ENCODE measurements at regions not wholly inside any gene's neighbourhood (a gene's known extent, or its start where the extent isn't known, plus 50 kb on each side); places are given as distances from the start of the nearest gene placed in this dataset.

GRCh38 chr22:46078241-46079092 is 71.9 kb upstream of the PPARA start:
- DNase-seq = no peak
- Histone ChIP-seq H3K4me3 (ENCODE audit: control insufficient read depth in 1 of 7, extremely low read depth in 1 of 7, insufficient read depth in 4 of 7, low read depth in 2 of 7, low read length in 6 of 7) (no peak overlapping the region), H3K4me1 (ENCODE audit: control extremely low read depth in 1 of 4, control insufficient read depth in 4 of 4, insufficient read depth in 4 of 4, low read length in 3 of 4) (peaks cover 0 to 26% (median 10%) of the 10 kb centered on the region in 4 experiments), H3K27me3 (replicated peaks in 2 of 5; ENCODE audit: control insufficient read depth in 4 of 5, insufficient read depth in 5 of 5, low read length in 4 of 5) (peaks cover 0 to 10% (median 0%) of the 10 kb centered on the region in 5 experiments), H3K27ac (ENCODE audit: insufficient read depth in 1 of 2, low read depth in 1 of 2, low read length in 2 of 2, poor library complexity in 1 of 2, severe bottlenecking in 2 of 2) (peak overlapping the region in 1 of 2 experiments; percentile 29), H3K9me3 (ENCODE audit: control extremely low read depth in 1 of 5, control insufficient read depth in 4 of 5, insufficient read depth in 2 of 5, low read depth in 1 of 5, low read length in 4 of 5) (no peaks in the 10 kb centered on the region), H3K36me3 (ENCODE audit: control insufficient read depth in 4 of 4, insufficient read depth in 4 of 4, low read length in 3 of 4) (peaks cover 0 to 31% (median 3%) of the 10 kb centered on the region in 4 experiments)
- POLR2A ChIA-PET = no interaction called here
- CTCF ChIA-PET = interaction anchor here (0.7 to 1.8 kb wide), 6 partner anchors 8 to 82 kb away, joined by 3 to 9 read pairs (median 4); no protein-coding TSS in a partner anchor
- 94% methylated on average over 36 of the region's 40 CpGs for WGBS (ENCODE audit: insufficient coverage)

GRCh38 chr22:46079093-46079860 is 71.0 kb upstream of the PPARA start:
- Histone ChIP-seq H3K27me3 (replicated peaks in 2 of 5; ENCODE audit: control insufficient read depth in 4 of 5, insufficient read depth in 5 of 5, low read length in 4 of 5) (peaks cover 0 to 3% (median 0%) of the 10 kb centered on the region in 5 experiments), H3K4me1 (ENCODE audit: control extremely low read depth in 1 of 4, control insufficient read depth in 4 of 4, insufficient read depth in 4 of 4, low read length in 3 of 4) (peaks cover 0 to 18% (median 6%) of the 10 kb centered on the region in 4 experiments), H3K27ac (ENCODE audit: insufficient read depth in 1 of 2, low read depth in 1 of 2, low read length in 2 of 2, poor library complexity in 1 of 2, severe bottlenecking in 2 of 2) (peak overlapping the region in 1 of 2 experiments; percentile 29), H3K36me3 (ENCODE audit: control insufficient read depth in 4 of 4, insufficient read depth in 4 of 4, low read length in 3 of 4) (peaks cover 0 to 38% (median 7%) of the 10 kb centered on the region in 4 experiments), H3K4me3 (ENCODE audit: control insufficient read depth in 1 of 7, extremely low read depth in 1 of 7, insufficient read depth in 4 of 7, low read depth in 2 of 7, low read length in 6 of 7) (no peak overlapping the region), H3K9me3 (ENCODE audit: control extremely low read depth in 1 of 5, control insufficient read depth in 4 of 5, insufficient read depth in 2 of 5, low read depth in 1 of 5, low read length in 4 of 5) (no peaks in the 10 kb centered on the region)
- ChIA-PET CTCF (interaction anchor here (0.7 to 1.8 kb wide), 5 partner anchors 9 to 83 kb away, joined by 3 to 9 read pairs (median 4); no protein-coding TSS in a partner anchor), POLR2A (no interaction called here)
- no peak for DNase-seq
- 95% methylated on average over 12 of the region's 21 CpGs for WGBS (ENCODE audit: insufficient coverage)

GRCh38 chr22:46079861-46080821 is 70.2 kb upstream of the PPARA start:
- Histone ChIP-seq H3K4me3 (ENCODE audit: control insufficient read depth in 1 of 7, extremely low read depth in 1 of 7, insufficient read depth in 4 of 7, low read depth in 2 of 7, low read length in 6 of 7) (no peak overlapping the region), H3K27me3 (replicated peaks in 2 of 5; ENCODE audit: control insufficient read depth in 4 of 5, insufficient read depth in 5 of 5, low read length in 4 of 5) (peaks cover 0 to 2% (median 0%) of the 10 kb centered on the region in 5 experiments), H3K9me3 (ENCODE audit: control extremely low read depth in 1 of 5, control insufficient read depth in 4 of 5, insufficient read depth in 2 of 5, low read depth in 1 of 5, low read length in 4 of 5) (no peaks in the 10 kb centered on the region), H3K27ac (ENCODE audit: insufficient read depth in 1 of 2, low read depth in 1 of 2, low read length in 2 of 2, poor library complexity in 1 of 2, severe bottlenecking in 2 of 2) (no peak overlapping the region), H3K4me1 (ENCODE audit: control extremely low read depth in 1 of 4, control insufficient read depth in 4 of 4, insufficient read depth in 4 of 4, low read length in 3 of 4) (peaks cover 0 to 9% (median 2%) of the 10 kb centered on the region in 4 experiments), H3K36me3 (ENCODE audit: control insufficient read depth in 4 of 4, insufficient read depth in 4 of 4, low read length in 3 of 4) (peaks cover 0 to 42% (median 11%) of the 10 kb centered on the region in 4 experiments)
- ChIA-PET CTCF (interaction anchor here (1.1 to 1.8 kb wide), 4 partner anchors 10 to 84 kb away, joined by 3 to 9 read pairs (median 4); no protein-coding TSS in a partner anchor), POLR2A (no interaction called here)
- WGBS (ENCODE audit: insufficient coverage) = 96% methylated on average over 45 of the region's 57 CpGs
- DNase-seq = no peak

GRCh38 chr22:46081036-46081830 is 69.1 kb upstream of the PPARA start:
- H3K4me3 ChIP-seq (ENCODE audit: control insufficient read depth in 1 of 7, extremely low read depth in 1 of 7, insufficient read depth in 4 of 7, low read depth in 2 of 7, low read length in 6 of 7) = no peak overlapping the region
- H3K27me3 ChIP-seq (replicated peaks in 2 of 5; ENCODE audit: control insufficient read depth in 4 of 5, insufficient read depth in 5 of 5, low read length in 4 of 5) = no peaks in the 10 kb centered on the region
- CTCF ChIA-PET = interaction anchor here (1.1 to 1.8 kb wide), 2 partner anchors 68 to 85 kb away, joined by 3 to 4 read pairs; no protein-coding TSS in a partner anchor
- peaks cover 0 to 35% (median 16%) of the 10 kb centered on the region in 4 experiments for H3K36me3 ChIP-seq (ENCODE audit: control insufficient read depth in 4 of 4, insufficient read depth in 4 of 4, low read length in 3 of 4)
- POLR2A ChIA-PET = no interaction called here
- no peak overlapping the region for H3K27ac ChIP-seq (ENCODE audit: insufficient read depth in 1 of 2, low read depth in 1 of 2, low read length in 2 of 2, poor library complexity in 1 of 2, severe bottlenecking in 2 of 2)
- no peaks in the 10 kb centered on the region for H3K9me3 ChIP-seq (ENCODE audit: control extremely low read depth in 1 of 5, control insufficient read depth in 4 of 5, insufficient read depth in 2 of 5, low read depth in 1 of 5, low read length in 4 of 5)
- 98% methylated on average over 20 of the region's 25 CpGs for WGBS (ENCODE audit: insufficient coverage)
- H3K4me1 ChIP-seq (ENCODE audit: control extremely low read depth in 1 of 4, control insufficient read depth in 4 of 4, insufficient read depth in 4 of 4, low read length in 3 of 4) = no peaks in the 10 kb centered on the region
- no peak for DNase-seq

GRCh38 chr22:46081831-46082210 is 68.5 kb upstream of the PPARA start:
- Histone ChIP-seq H3K4me1 (ENCODE audit: control extremely low read depth in 1 of 4, control insufficient read depth in 4 of 4, insufficient read depth in 4 of 4, low read length in 3 of 4) (no peaks in the 10 kb centered on the region), H3K4me3 (ENCODE audit: control insufficient read depth in 1 of 7, extremely low read depth in 1 of 7, insufficient read depth in 4 of 7, low read depth in 2 of 7, low read length in 6 of 7) (no peak overlapping the region), H3K27me3 (replicated peaks in 2 of 5; ENCODE audit: control insufficient read depth in 4 of 5, insufficient read depth in 5 of 5, low read length in 4 of 5) (no peaks in the 10 kb centered on the region), H3K36me3 (ENCODE audit: control insufficient read depth in 4 of 4, insufficient read depth in 4 of 4, low read length in 3 of 4) (peaks cover 0 to 38% (median 16%) of the 10 kb centered on the region in 4 experiments), H3K9me3 (ENCODE audit: control extremely low read depth in 1 of 5, control insufficient read depth in 4 of 5, insufficient read depth in 2 of 5, low read depth in 1 of 5, low read length in 4 of 5) (no peaks in the 10 kb centered on the region), H3K27ac (ENCODE audit: insufficient read depth in 1 of 2, low read depth in 1 of 2, low read length in 2 of 2, poor library complexity in 1 of 2, severe bottlenecking in 2 of 2) (no peak overlapping the region)
- POLR2A ChIA-PET = interaction anchor here (0.7 kb wide), 1 partner anchor 218 kb away, joined by 3 read pairs; no protein-coding TSS in a partner anchor
- WGBS (ENCODE audit: insufficient coverage) = 97% methylated on average over 18 of the region's 18 CpGs
- DNase-seq = no peak
- CTCF ChIA-PET = interaction anchor here (1.8 kb wide), 1 partner anchor 86 kb away, joined by 4 read pairs; no protein-coding TSS in a partner anchor

GRCh38 chr22:46082633-46083032 is 67.7 kb upstream of the PPARA start:
- DNase-seq = no peak
- ChIA-PET POLR2A (interaction anchor here (0.7 kb wide), 1 partner anchor 219 kb away, joined by 3 read pairs; no protein-coding TSS in a partner anchor), CTCF (no interaction called here)
- H3K9me3 ChIP-seq (ENCODE audit: control extremely low read depth in 1 of 5, control insufficient read depth in 4 of 5, insufficient read depth in 2 of 5, low read depth in 1 of 5, low read length in 4 of 5) = no peaks in the 10 kb centered on the region
- peaks cover 0 to 46% (median 20%) of the 10 kb centered on the region in 4 experiments for H3K36me3 ChIP-seq (ENCODE audit: control insufficient read depth in 4 of 4, insufficient read depth in 4 of 4, low read length in 3 of 4)
- H3K4me3 ChIP-seq (ENCODE audit: control insufficient read depth in 1 of 7, extremely low read depth in 1 of 7, insufficient read depth in 4 of 7, low read depth in 2 of 7, low read length in 6 of 7) = no peak overlapping the region
- H3K4me1 ChIP-seq (ENCODE audit: control extremely low read depth in 1 of 4, control insufficient read depth in 4 of 4, insufficient read depth in 4 of 4, low read length in 3 of 4) = no peaks in the 10 kb centered on the region
- H3K27ac ChIP-seq (ENCODE audit: insufficient read depth in 1 of 2, low read depth in 1 of 2, low read length in 2 of 2, poor library complexity in 1 of 2, severe bottlenecking in 2 of 2) = no peak overlapping the region
- 90% methylated on average over 3 of the region's 8 CpGs for WGBS (ENCODE audit: insufficient coverage)
- H3K27me3 ChIP-seq (replicated peaks in 2 of 5; ENCODE audit: control insufficient read depth in 4 of 5, insufficient read depth in 5 of 5, low read length in 4 of 5) = no peaks in the 10 kb centered on the region

Measured in common myeloid progenitor, CD34-positive (primary cell).